ENCODE measurements at regions not wholly inside any gene's neighbourhood (a gene's known extent, or its start where the extent isn't known, plus 50 kb on each side); places are given as distances from the start of the nearest gene placed in this dataset.
"Not testable (repeated sequence)": the region's sequence is repeated elsewhere in the genome, so short reads cannot be mapped to it uniquely, and the experiment has no call there.

GRCh38 chr4:134883831-134884449 lies 682.4 kb upstream of the PABPC4L start:
- no peak overlapping the region for H3K27ac Mint-ChIP-seq
- DNase-seq = no peak
- no peak overlapping the region for H3K4me3 Mint-ChIP-seq
- H3K4me1 Mint-ChIP-seq = no peaks in the 10 kb centered on the region
- H3K9me3 Mint-ChIP-seq = peaks cover 0 to 4% of the 10 kb centered on the region in 2 donors
- no peaks in the 10 kb centered on the region for H3K27me3 Mint-ChIP-seq
- no peak for ATAC-seq

DNA sequence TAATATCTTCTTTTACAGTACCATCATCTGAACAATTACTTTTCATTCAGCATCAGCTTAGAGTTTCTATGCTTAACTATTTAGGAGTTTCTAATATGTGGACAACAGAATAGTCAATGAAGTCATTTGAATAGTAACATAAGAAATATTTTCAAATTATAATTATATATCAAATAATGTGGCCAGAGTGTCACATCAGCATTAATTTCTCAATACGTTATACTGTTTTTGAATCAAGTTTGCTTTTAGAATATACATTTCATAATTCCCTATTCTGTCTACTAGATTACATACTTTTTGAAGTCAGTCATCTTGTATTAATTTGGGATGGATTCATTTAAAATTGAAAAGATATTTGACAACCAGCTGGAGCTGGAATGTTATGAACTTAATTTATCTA lies 677.4 kb upstream of the PABPC4L start:
- H3K4me3 Mint-ChIP-seq = no peak overlapping the region
- H3K9me3 Mint-ChIP-seq = peaks cover under 1 to 4% of the 10 kb centered on the region in 2 donors
- DNase-seq (no peak), ATAC-seq (no peak)
- no peaks in the 10 kb centered on the region for H3K27me3 Mint-ChIP-seq
- H3K4me1 Mint-ChIP-seq = no peaks in the 10 kb centered on the region
- H3K27ac Mint-ChIP-seq = no peak overlapping the region

DNA sequence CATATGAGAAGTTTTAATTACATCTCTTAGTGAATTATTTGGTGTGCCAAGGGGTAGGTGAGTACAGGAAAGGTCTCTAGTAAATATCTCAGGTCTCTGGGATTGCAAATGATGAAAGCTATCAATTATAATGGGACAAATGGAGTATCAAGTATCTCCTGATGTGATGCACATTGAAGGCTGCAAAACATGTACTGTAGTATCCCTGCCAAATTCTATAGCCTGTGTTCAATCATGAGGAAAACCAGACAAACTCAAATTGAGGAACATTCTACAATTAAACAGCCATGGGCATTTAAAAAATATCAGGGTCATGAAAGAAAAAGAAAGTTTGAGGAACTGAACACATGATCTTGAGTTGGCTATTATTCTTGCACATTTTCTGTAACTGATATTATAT lies 665.4 kb upstream of the PABPC4L start:
- Mint-ChIP-seq H3K4me1 (no peaks in the 10 kb centered on the region), H3K27me3 (no peaks in the 10 kb centered on the region), H3K9me3 (peaks cover 8 to 20% of the 10 kb centered on the region in 2 donors), H3K4me3 (no peak overlapping the region), H3K27ac (peak overlapping the region in 1 of 2 donors; percentile 46)
- ATAC-seq (no peak), DNase-seq (no peak)

GRCh38 chr4:134865675-134866074 lies 664.1 kb upstream of the PABPC4L start:
- H3K27me3 Mint-ChIP-seq = no peaks in the 10 kb centered on the region
- no peak overlapping the region for H3K27ac Mint-ChIP-seq
- no peaks in the 10 kb centered on the region for H3K4me1 Mint-ChIP-seq
- ATAC-seq (no peak), DNase-seq (no peak)
- peaks cover 12 to 20% of the 10 kb centered on the region in 2 donors for H3K9me3 Mint-ChIP-seq
- H3K4me3 Mint-ChIP-seq = no peak overlapping the region

- Mint-ChIP-seq H3K4me1 (no peaks in the 10 kb centered on the region), H3K27ac (no peak overlapping the region), H3K27me3 (no peaks in the 10 kb centered on the region), H3K4me3 (no peak overlapping the region), H3K9me3 (peaks cover 5 to 11% of the 10 kb centered on the region in 2 donors)
- ATAC-seq (no peak), DNase-seq (no peak)
Observed at GRCh38 chr4:134862116-134862515, 660.5 kb upstream of the PABPC4L start.

GRCh38 chr4:134848681-134849080 lies 647.1 kb upstream of the PABPC4L start:
- Mint-ChIP-seq H3K4me1 (no peaks in the 10 kb centered on the region), H3K27ac (no peak overlapping the region), H3K4me3 (no peak overlapping the region), H3K9me3 (peaks cover 0 to 9% of the 10 kb centered on the region in 2 donors), H3K27me3 (no peaks in the 10 kb centered on the region)
- DNase-seq = no peak
- ATAC-seq = no peak

DNA sequence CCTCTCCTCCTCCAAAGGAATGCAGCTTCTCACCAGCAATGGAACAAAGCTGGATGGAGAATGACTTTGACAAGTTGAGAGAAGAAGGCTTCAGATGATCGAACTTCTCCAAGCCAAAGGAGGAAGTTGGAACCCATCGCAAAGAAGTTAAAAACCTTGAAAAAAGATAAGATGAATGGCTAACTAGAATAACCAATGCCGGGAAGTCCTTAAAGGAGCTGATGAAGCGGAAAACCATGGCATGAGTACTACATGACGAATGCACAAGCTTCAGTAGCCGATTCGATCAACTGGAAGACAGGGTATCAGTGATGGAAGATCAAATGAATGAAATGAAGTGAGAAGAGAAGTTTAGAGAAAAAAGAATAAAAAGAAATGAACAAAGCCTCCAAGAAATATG lies 629.2 kb upstream of the PABPC4L start:
- peaks cover 9 to 19% of the 10 kb centered on the region in 2 donors for H3K9me3 Mint-ChIP-seq
- not testable (repeated sequence) for H3K4me1 Mint-ChIP-seq, H3K27me3 Mint-ChIP-seq, H3K4me3 Mint-ChIP-seq, DNase-seq, ATAC-seq, H3K27ac Mint-ChIP-seq

DNA sequence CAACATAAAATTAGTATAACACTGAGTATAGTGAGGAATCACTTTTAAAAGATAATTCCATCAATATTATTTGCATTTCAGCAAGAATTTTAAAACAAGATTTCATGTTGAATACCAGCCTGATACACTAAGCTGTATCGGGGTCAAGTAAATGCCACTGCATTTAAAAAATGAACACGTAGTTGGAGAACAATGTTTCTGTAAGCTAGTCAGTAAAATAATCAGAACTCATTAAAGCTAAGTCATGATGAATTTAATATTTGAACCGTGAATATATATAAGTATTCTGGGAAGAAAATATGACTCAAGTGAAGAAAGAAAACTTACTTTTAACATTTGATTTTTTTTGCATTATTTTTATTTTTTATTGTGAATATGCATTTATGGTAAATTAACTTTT lies 611.0 kb upstream of the PABPC4L start:
- Mint-ChIP-seq H3K27ac (no peak overlapping the region), H3K9me3 (peaks cover 3 to 15% of the 10 kb centered on the region in 2 donors), H3K4me1 (no peaks in the 10 kb centered on the region), H3K27me3 (no peaks in the 10 kb centered on the region), H3K4me3 (no peak overlapping the region)
- no peak for DNase-seq
- no peak for ATAC-seq

GRCh38 chr4:134807231-134807745 lies 605.7 kb upstream of the PABPC4L start:
- DNase-seq (no peak), ATAC-seq (no peak)
- Mint-ChIP-seq H3K27ac (no peak overlapping the region), H3K4me3 (no peak overlapping the region), H3K9me3 (peaks cover 0 to 3% of the 10 kb centered on the region in 2 donors), H3K27me3 (no peaks in the 10 kb centered on the region), H3K4me1 (no peaks in the 10 kb centered on the region)

GRCh38 chr4:134798573-134798972 lies 597.0 kb upstream of the PABPC4L start:
- H3K4me3 Mint-ChIP-seq = no peak overlapping the region
- H3K9me3 Mint-ChIP-seq = peaks cover 20 to 22% of the 10 kb centered on the region in 2 donors
- no peaks in the 10 kb centered on the region for H3K27me3 Mint-ChIP-seq
- no peak overlapping the region for H3K27ac Mint-ChIP-seq
- ATAC-seq = no peak
- no peak for DNase-seq
- no peaks in the 10 kb centered on the region for H3K4me1 Mint-ChIP-seq

DNA sequence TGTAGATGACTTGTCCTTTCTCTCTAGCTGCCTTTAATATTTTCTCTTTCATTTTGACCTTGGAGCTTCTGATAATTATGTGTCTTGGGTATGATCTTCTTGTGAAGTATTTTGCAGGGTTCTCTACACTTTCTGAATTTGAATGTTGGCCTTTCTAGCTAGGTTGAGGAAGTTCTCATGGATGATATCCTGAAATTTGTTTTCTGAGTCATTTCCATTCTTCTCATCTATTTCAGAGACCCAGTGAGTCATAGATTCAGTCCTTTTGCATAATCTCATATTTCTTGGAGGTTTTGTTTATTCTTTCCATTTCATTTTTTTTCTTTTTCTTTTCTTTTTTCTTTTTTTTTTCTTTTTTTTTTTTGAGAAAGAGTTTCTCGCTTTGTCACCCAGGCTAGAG lies 585.7 kb upstream of the PABPC4L start:
- H3K4me1 Mint-ChIP-seq = no peaks in the 10 kb centered on the region
- H3K4me3 Mint-ChIP-seq = no peak overlapping the region
- ATAC-seq (no peak), DNase-seq (no peak)
- H3K27ac Mint-ChIP-seq = no peak overlapping the region
- H3K9me3 Mint-ChIP-seq = peaks cover 41 to 57% of the 10 kb centered on the region in 2 donors
- no peaks in the 10 kb centered on the region for H3K27me3 Mint-ChIP-seq

DNA sequence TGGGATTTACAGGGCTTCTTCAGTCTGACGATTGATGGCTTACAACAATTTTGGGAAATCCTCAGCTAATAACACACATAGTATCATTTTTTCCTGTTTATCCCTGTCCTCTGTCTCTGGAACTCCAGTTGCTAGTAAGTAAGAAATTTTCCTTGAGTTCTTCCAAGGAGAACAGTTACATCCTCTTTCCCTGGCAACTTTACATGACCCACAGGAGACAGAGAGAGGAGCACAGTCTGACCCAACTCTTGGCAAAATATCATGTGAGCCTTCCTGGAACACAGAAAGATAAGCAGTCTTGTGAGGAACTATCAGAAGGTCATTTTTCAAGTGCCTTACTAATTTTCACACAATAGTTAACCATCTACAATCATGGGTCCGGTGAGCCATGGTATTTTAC lies 578.7 kb upstream of the PABPC4L start:
- H3K27ac Mint-ChIP-seq = no peak overlapping the region
- DNase-seq (no peak), ATAC-seq (no peak)
- H3K4me3 Mint-ChIP-seq = no peak overlapping the region
- peaks cover 24 to 47% of the 10 kb centered on the region in 2 donors for H3K9me3 Mint-ChIP-seq
- no peaks in the 10 kb centered on the region for H3K4me1 Mint-ChIP-seq
- no peaks in the 10 kb centered on the region for H3K27me3 Mint-ChIP-seq

- DNase-seq (no peak), ATAC-seq (no peak)
- Mint-ChIP-seq H3K27me3 (no peaks in the 10 kb centered on the region), H3K9me3 (peaks cover 10 to 33% of the 10 kb centered on the region in 2 donors), H3K4me1 (no peaks in the 10 kb centered on the region), H3K4me3 (no peak overlapping the region), H3K27ac (no peak overlapping the region)
Observed at GRCh38 chr4:134777606-134778005, 576.0 kb upstream of the PABPC4L start.

DNA sequence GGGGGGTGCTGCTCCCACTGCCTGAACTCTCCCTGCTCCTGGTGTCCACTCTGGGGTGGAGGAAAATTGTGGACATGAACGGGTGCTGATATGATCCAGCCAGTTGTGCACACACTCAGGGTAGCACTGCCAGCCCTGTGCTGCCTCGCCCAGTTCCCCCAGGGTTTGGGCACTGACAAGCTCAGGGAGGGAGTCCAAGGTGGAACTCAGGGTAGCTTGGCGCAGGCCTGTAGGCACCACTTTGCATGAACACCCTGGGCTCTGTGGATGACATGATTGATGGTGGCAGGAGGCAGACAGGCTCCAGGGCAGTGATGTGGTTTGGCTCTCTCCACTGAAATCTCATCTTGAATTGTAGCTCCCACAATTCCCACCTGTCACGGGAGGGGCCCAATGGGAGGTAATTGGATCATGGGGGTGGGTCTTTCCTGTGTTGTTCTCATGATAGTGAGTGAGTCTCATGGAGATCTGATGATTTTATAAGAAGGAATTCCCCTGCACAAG lies 572.0 kb upstream of the PABPC4L start:
- Mint-ChIP-seq H3K9me3 (peaks cover 5 to 19% of the 10 kb centered on the region in 2 donors), H3K27me3 (no peaks in the 10 kb centered on the region), H3K27ac (no peak overlapping the region), H3K4me1 (no peaks in the 10 kb centered on the region), H3K4me3 (no peak overlapping the region)
- ATAC-seq (no peak), DNase-seq (no peak)

GRCh38 chr4:134762053-134762452 lies 560.5 kb upstream of the PABPC4L start:
- no peaks in the 10 kb centered on the region for H3K4me1 Mint-ChIP-seq
- H3K27ac Mint-ChIP-seq = no peak overlapping the region
- DNase-seq = no peak
- H3K4me3 Mint-ChIP-seq = no peak overlapping the region
- no peaks in the 10 kb centered on the region for H3K27me3 Mint-ChIP-seq
- ATAC-seq = no peak
- peaks cover 0 to 6% of the 10 kb centered on the region in 2 donors for H3K9me3 Mint-ChIP-seq

DNA sequence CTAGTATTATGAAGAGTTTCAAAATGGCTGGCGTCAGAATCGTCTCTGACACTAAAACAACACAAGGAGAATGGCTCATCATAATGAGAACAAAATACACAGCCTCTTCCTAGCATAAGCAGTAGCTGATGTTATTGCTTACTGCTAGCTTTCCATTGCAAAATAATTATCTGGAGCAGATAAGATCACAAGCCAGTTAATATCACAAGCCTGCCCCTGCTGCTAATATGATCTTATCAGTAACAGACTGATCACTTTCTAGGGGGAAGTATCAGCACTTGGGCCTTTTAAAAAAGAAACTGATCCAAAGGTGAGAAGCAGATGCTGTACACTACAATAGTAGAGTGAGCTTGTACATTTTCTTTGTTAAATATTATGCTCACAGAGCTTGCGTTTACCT lies 554.8 kb upstream of the PABPC4L start:
- DNase-seq = no peak
- no peaks in the 10 kb centered on the region for H3K9me3 Mint-ChIP-seq
- H3K4me1 Mint-ChIP-seq = no peaks in the 10 kb centered on the region
- no peak for ATAC-seq
- no peak overlapping the region for H3K27ac Mint-ChIP-seq
- H3K27me3 Mint-ChIP-seq = no peaks in the 10 kb centered on the region
- H3K4me3 Mint-ChIP-seq = no peak overlapping the region
